GM12878 (cell line): ENCODE measurements at regions not wholly inside any gene's neighbourhood (a gene's known extent, or its start where the extent isn't known, plus 50 kb on each side); places are given as distances from the start of the nearest gene placed in this dataset.

Source experiments
- ATAC-seq: fragments of 200-7000 bp; cut with Tn5 transposase; 3 replicates; pipeline ENCODE4 v1.9.1; 2020; ENCODE audit warnings: mild to moderate bottlenecking, moderate library complexity
- BruUV-seq: library from RNA; stranded (reverse); fragments of 400-500 nt; replicated peaks from 2 replicates; lab custom pipeline; 2021; lab: Mats Ljungman, UMichigan
- CTCF ChIA-PET: fragments of 300-600 bp; sonication (Branson Sonifier 250); formaldehyde crosslinking; extraction: SDS; loops from one replicate; lab custom pipeline; 2021; ENCODE audit warnings: inconsistent platforms; lab: Yijun Ruan, JAX
- POLR2A ChIA-PET: fragments of 350-600 bp; formaldehyde crosslinking; extraction: SDS; loops from one replicate; lab custom pipeline; 2021; ENCODE audit warnings: inconsistent platforms; lab: Charles Lee
- RAD21 ChIA-PET: fragments of 300-600 bp; sonication (Branson Sonifier 250); formaldehyde crosslinking; loops from one replicate; lab custom pipeline; 2023; ENCODE audit warnings: antibody characterized with exemption; ENCODE audit not compliant: unreplicated experiment; lab: Charles Lee
- SMC1A ChIA-PET: fragments of 300-600 bp; sonication (Branson Sonifier 250); formaldehyde crosslinking; loops from one replicate; lab custom pipeline; 2023; ENCODE audit not compliant: unreplicated experiment, uncharacterized antibody; lab: Charles Lee
- DNase-seq: peaks from one replicate; pipeline ENCODE4 v3.0.0-alpha.2; 2011; ENCODE audit warnings: low read depth, low spot score
- FAIRE-seq: peaks from 3 replicates; lab custom pipeline; 2011; peaks lifted over from hg19 to GRCh38; lab: Jason Lieb, UNC
- H2AFZ ChIP-seq: 2 replicates; pipeline ENCODE4 v1.6.0; 2011; ENCODE audit warnings: low read depth, low read length, control low read depth; ENCODE audit not compliant: control insufficient read depth
- H3K27ac ChIP-seq: 2 replicates; pipeline ENCODE4 v1.5.1; 2011; ENCODE audit warnings: control low read depth; ENCODE audit not compliant: control insufficient read depth, insufficient read depth
- H3K27me3 ChIP-seq, 2 experiments: replicated peaks in 1 of 2; 2 replicates each; pipeline versions ENCODE4 v1.6.0 to v1.6.1; 2011; ENCODE audit warnings: low read length in 1 of 2; ENCODE audit not compliant: control insufficient read depth in 2 of 2, insufficient read depth in 2 of 2
- H3K36me3 ChIP-seq, 2 experiments: 2 replicates each; pipeline ENCODE4 v1.5.1; 2011; ENCODE audit warnings: low read length in 1 of 2; ENCODE audit not compliant: control insufficient read depth in 2 of 2, insufficient read depth in 2 of 2
- H3K4me1 ChIP-seq: 2 replicates; pipeline ENCODE4 v1.6.1; 2011; ENCODE audit warnings: mild to moderate bottlenecking, low read length, moderate library complexity, mixed read lengths; ENCODE audit not compliant: control insufficient read depth, insufficient read depth
- H3K4me2 ChIP-seq: 2 replicates; pipeline ENCODE4 v1.6.0; 2011; ENCODE audit warnings: control low read depth; ENCODE audit not compliant: control insufficient read depth, insufficient read depth
- H3K4me3 ChIP-seq: fragments of 200-600 bp; sonication (generic); 2 replicates; pipeline ENCODE4 v1.5.1; 2016
- H3K79me2 ChIP-seq: 2 replicates; pipeline ENCODE4 v1.6.0; 2011; ENCODE audit warnings: low read length; ENCODE audit not compliant: control insufficient read depth, insufficient read depth
- H3K9ac ChIP-seq: 2 replicates; pipeline ENCODE4 v1.8.0; 2011; ENCODE audit warnings: low read length, control low read depth, mixed read lengths; ENCODE audit not compliant: control insufficient read depth, insufficient read depth
- H3K9me3 ChIP-seq: replicated peaks from 3 replicates; pipeline ENCODE4 v1.5.1; 2011; ENCODE audit warnings: mild to moderate bottlenecking, low read length; ENCODE audit not compliant: control insufficient read depth, insufficient read depth
- H4K20me1 ChIP-seq: 2 replicates; pipeline ENCODE4 v1.6.0; 2011; ENCODE audit not compliant: control insufficient read depth, insufficient read depth
- BHLHE40 ChIP-seq, 2 experiments: fragments of 450-650 bp in 1 of 2; IDR thresholded peaks; 2 replicates each; pipeline ENCODE4 v1.6.1; 2011 to 2017; ENCODE audit warnings: low read depth in 2 of 2, borderline replicate concordance in 1 of 2, improper control_type of control experiment in 1 of 2, low read length in 1 of 2, mild to moderate bottlenecking in 1 of 2
- CBX3 ChIP-seq: fragments of 200-600 bp; sonication (generic); IDR thresholded peaks from 2 replicates; pipeline ENCODE4 v1.6.1; 2016; ENCODE audit warnings: low read depth, borderline replicate concordance
- EGR1 ChIP-seq, 2 experiments: IDR thresholded peaks; 1 replicate in 1 of 2; 2 replicates in 1 of 2; pipeline ENCODE4 v1.6.1; 2011 to 2012; ENCODE audit warnings: low read depth in 2 of 2, low read length in 2 of 2, borderline replicate concordance in 1 of 2, mild to moderate bottlenecking in 1 of 2, moderate library complexity in 1 of 2
- EZH2 ChIP-seq: IDR thresholded peaks from 2 replicates; pipeline ENCODE4 v1.6.1; 2012; ENCODE audit warnings: low read depth, mild to moderate bottlenecking, control low read depth, inconsistent platforms, low read length, borderline replicate concordance; ENCODE audit not compliant: control insufficient read depth
- LARP7 ChIP-seq: fragments of 450-650 bp; IDR thresholded peaks from 2 replicates; pipeline ENCODE4 v1.6.1; 2017; ENCODE audit warnings: mild to moderate bottlenecking
- RELA ChIP-seq: fragments of 450-650 bp; IDR thresholded peaks from 2 replicates; pipeline ENCODE4 v1.8.0; 2014; ENCODE audit warnings: borderline replicate concordance; ENCODE audit not compliant: partially characterized antibody
- SIN3A ChIP-seq: IDR thresholded peaks from 2 replicates; pipeline ENCODE4 v1.6.1; 2012; ENCODE audit warnings: low read depth, low read length, improper control_type of control experiment
- SMARCA5 ChIP-seq: fragments of 450-650 bp; IDR thresholded peaks from 2 replicates; pipeline ENCODE4 v1.6.1; 2017; ENCODE audit warnings: mild to moderate bottlenecking
- TCF3 ChIP-seq: IDR thresholded peaks from 2 replicates; pipeline ENCODE4 v1.6.1; 2012; ENCODE audit warnings: low read depth, mild to moderate bottlenecking, low read length, borderline replicate concordance; ENCODE audit not compliant: insufficient read depth
- USF2 ChIP-seq: IDR thresholded peaks from 2 replicates; pipeline ENCODE4 v1.6.1; 2011; ENCODE audit warnings: low read depth, low read length, improper control_type of control experiment, borderline replicate concordance
- ZBTB33 ChIP-seq: fragments of 450-650 bp; IDR thresholded peaks from 2 replicates; pipeline ENCODE4 v1.6.1; 2017; ENCODE audit warnings: mild to moderate bottlenecking
- WGBS: methylation state at CpG from one replicate; pipeline ENCODE4 v1.1.6; 2016; ENCODE audit warnings: low lambda C conversion rate; ENCODE audit not compliant: insufficient replicate concordance, insufficient coverage; ENCODE audit errors: missing lambda C conversion rate; 5-methylcytosine and 5-hydroxymethylcytosine counted together
- in situ Hi-C: fragments of 300-500 bp; cut with MboI; formaldehyde crosslinking; loops from 9 replicates; pipeline ENCODE4 v1.14.3; 2018; ENCODE audit warnings: mixed read lengths
- intact Hi-C: fragments of 100-400 bp; cut with micrococcal nuclease; formaldehyde crosslinking; loops from one replicate; pipeline ENCODE4 v1.14.2; 2022; ENCODE audit not compliant: unreplicated experiment
- TF ChIP-seq, protein P1 (sequence below): fragments of 450-650 bp; IDR thresholded peaks from 2 replicates; pipeline ENCODE4 v1.6.1; 2017; ENCODE audit warnings: borderline replicate concordance
- TF ChIP-seq, protein P2 (sequence below): fragments of 450-650 bp; formaldehyde crosslinking; IDR thresholded peaks from 2 replicates; pipeline ENCODE4 v1.5.0; 2022; ENCODE audit warnings: mild to moderate bottlenecking, missing genetic modification characterization

DNA sequence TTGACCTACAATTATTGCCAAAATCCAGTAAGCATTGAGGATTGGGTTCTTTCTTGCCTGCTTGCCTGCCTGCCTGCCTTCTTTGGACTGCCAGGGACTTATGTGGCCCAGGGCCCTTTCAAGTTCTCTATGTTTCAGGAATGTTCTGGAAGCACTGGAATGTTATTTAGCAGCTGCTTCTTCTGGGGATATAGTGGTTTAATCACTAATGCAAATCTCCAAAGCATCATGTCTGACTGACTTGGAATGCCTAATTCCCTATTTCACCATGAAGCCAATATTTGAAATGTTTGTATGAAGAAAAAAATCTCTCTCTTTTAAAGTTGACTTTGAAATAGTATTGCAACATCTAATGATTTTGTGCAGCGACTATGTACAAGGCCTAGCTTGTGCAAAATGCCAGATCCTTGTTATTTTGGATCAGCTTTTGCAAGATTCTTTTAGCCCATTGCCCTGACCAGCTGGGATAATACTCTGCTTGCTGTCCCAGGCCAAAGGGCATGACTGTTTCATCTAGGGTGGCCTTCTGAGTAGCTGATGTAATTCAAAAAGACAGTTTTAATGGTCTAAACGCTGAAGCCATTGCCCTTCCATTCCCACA, 204.6 kb downstream of the RND3 start:
- H3K36me3 ChIP-seq = no peaks in the 10 kb centered on the region
- no peak overlapping the region for H2AFZ ChIP-seq
- no peak overlapping the region for H3K4me3 ChIP-seq
- no peak overlapping the region for H3K4me2 ChIP-seq
- ATAC-seq = no peak
- DNase-seq = no peak
- 0% methylated on average over 2 of the region's 2 CpGs for WGBS
- H3K79me2 ChIP-seq = no peaks in the 10 kb centered on the region
- intact Hi-C loops = no loop called here
- no peak for FAIRE-seq
- SMC1A ChIA-PET = interaction anchor here (1.9 kb wide), 1 partner anchor 12 kb away, joined by 4 read pairs; no protein-coding TSS in a partner anchor
- no peaks in the 10 kb centered on the region; the same call in 2 of the 3 replicates for H3K9me3 ChIP-seq
- no peaks in the 10 kb centered on the region for H3K4me1 ChIP-seq
- CTCF ChIA-PET = no interaction called here
- POLR2A ChIA-PET = no interaction called here
- no TSS peak for BruUV-seq
- no peaks in the 10 kb centered on the region for H3K27me3 ChIP-seq
- no peaks in the 10 kb centered on the region for H4K20me1 ChIP-seq
- in situ Hi-C loops = no loop called here
- no peak overlapping the region for H3K9ac ChIP-seq
- RAD21 ChIA-PET = no interaction called here
- H3K27ac ChIP-seq = no peak overlapping the region
- no peak for TF ChIP-seq SIN3A
- TF ChIP-seq EGR1 (IDR thresholded peaks at IDR 0.05; ENCODE audit: borderline replicate concordance in 1 of 2, low read depth in 2 of 2, low read length in 2 of 2) = no peak
- TF ChIP-seq, protein P1, sequence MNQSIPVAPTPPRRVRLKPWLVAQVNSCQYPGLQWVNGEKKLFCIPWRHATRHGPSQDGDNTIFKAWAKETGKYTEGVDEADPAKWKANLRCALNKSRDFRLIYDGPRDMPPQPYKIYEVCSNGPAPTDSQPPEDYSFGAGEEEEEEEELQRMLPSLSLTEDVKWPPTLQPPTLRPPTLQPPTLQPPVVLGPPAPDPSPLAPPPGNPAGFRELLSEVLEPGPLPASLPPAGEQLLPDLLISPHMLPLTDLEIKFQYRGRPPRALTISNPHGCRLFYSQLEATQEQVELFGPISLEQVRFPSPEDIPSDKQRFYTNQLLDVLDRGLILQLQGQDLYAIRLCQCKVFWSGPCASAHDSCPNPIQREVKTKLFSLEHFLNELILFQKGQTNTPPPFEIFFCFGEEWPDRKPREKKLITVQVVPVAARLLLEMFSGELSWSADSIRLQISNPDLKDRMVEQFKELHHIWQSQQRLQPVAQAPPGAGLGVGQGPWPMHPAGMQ = no peak
- no peak for TF ChIP-seq RELA
- TF ChIP-seq, protein P2, sequence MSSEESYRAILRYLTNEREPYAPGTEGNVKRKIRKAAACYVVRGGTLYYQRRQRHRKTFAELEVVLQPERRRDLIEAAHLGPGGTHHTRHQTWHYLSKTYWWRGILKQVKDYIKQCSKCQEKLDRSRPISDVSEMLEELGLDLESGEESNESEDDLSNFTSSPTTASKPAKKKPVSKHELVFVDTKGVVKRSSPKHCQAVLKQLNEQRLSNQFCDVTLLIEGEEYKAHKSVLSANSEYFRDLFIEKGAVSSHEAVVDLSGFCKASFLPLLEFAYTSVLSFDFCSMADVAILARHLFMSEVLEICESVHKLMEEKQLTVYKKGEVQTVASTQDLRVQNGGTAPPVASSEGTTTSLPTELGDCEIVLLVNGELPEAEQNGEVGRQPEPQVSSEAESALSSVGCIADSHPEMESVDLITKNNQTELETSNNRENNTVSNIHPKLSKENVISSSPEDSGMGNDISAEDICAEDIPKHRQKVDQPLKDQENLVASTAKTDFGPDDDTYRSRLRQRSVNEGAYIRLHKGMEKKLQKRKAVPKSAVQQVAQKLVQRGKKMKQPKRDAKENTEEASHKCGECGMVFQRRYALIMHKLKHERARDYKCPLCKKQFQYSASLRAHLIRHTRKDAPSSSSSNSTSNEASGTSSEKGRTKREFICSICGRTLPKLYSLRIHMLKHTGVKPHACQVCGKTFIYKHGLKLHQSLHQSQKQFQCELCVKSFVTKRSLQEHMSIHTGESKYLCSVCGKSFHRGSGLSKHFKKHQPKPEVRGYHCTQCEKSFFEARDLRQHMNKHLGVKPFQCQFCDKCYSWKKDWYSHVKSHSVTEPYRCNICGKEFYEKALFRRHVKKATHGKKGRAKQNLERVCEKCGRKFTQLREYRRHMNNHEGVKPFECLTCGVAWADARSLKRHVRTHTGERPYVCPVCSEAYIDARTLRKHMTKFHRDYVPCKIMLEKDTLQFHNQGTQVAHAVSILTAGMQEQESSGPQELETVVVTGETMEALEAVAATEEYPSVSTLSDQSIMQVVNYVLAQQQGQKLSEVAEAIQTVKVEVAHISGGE (CRISPR knock-in tag) = no peak
- no peak for TF ChIP-seq CBX3
- TF ChIP-seq EZH2 = no peak
- TF ChIP-seq TCF3 = no peak
- no peak for TF ChIP-seq USF2
- TF ChIP-seq ZBTB33 = no peak
- TF ChIP-seq LARP7 = no peak
- no peak for TF ChIP-seq SMARCA5
- no peak for TF ChIP-seq BHLHE40 (IDR thresholded peaks at IDR 0.05; ENCODE audit: borderline replicate concordance in 1 of 2, low read depth in 2 of 2, low read length in 1 of 2)
